Trophoblast cell (in vitro differentiated cells and primary cell): ENCODE measurements at regions not wholly inside any gene's neighbourhood (a gene's known extent, or its start where the extent isn't known, plus 50 kb on each side); places are given as distances from the start of the nearest gene placed in this dataset.

Experiments
- DNase-seq, 2 donors: peaks; one replicate each; pipeline ENCODE4 v3.0.0-alpha.2; 2016
- H2AFZ ChIP-seq: 2 replicates; pipeline ENCODE4 v1.6.1; 2013; ENCODE audit warnings: low read length, moderate library complexity, mild to moderate bottlenecking; ENCODE audit not compliant: insufficient read depth, poor library complexity
- H2AK5ac ChIP-seq: 2 replicates; pipeline ENCODE4 v1.6.1; 2013; ENCODE audit warnings: mild to moderate bottlenecking, low read length
- H2BK120ac ChIP-seq: 2 replicates; pipeline ENCODE4 v1.6.1; 2013; ENCODE audit warnings: low read length, mild to moderate bottlenecking, moderate library complexity; ENCODE audit not compliant: insufficient read depth, poor library complexity
- H2BK12ac ChIP-seq: 2 replicates; pipeline ENCODE4 v1.6.1; 2013; ENCODE audit warnings: mild to moderate bottlenecking, low read length, moderate library complexity
- H2BK5ac ChIP-seq: 2 replicates; pipeline ENCODE4 v1.6.1; 2013; ENCODE audit warnings: low read length, low read depth, moderate library complexity, mild to moderate bottlenecking; ENCODE audit not compliant: poor library complexity
- H3K14ac ChIP-seq: 2 replicates; pipeline ENCODE4 v1.6.1; 2013; ENCODE audit warnings: mild to moderate bottlenecking, low read length
- H3K18ac ChIP-seq: 2 replicates; pipeline ENCODE4 v1.6.1; 2013; ENCODE audit warnings: mild to moderate bottlenecking, low read length
- H3K23ac ChIP-seq: 2 replicates; pipeline ENCODE4 v1.6.1; 2013; ENCODE audit warnings: low read length
- H3K27ac ChIP-seq: 2 replicates; pipeline ENCODE4 v1.5.1; 2013; ENCODE audit warnings: low read depth, mild to moderate bottlenecking, inconsistent platforms, low read length, moderate library complexity
- H3K27me3 ChIP-seq: 2 replicates; pipeline ENCODE4 v1.6.1; 2013; ENCODE audit warnings: inconsistent platforms, mild to moderate bottlenecking, low read length, moderate library complexity; ENCODE audit not compliant: insufficient read depth
- H3K36me3 ChIP-seq, 2 experiments: 1 replicate in 1 of 2; 2 replicates in 1 of 2; pipeline ENCODE4 v1.6.1; 2013; ENCODE audit warnings: low read length in 2 of 2, mild to moderate bottlenecking in 2 of 2, moderate library complexity in 1 of 2; ENCODE audit not compliant: insufficient read depth in 2 of 2, control insufficient read depth in 1 of 2
- H3K4ac ChIP-seq: 2 replicates; pipeline ENCODE4 v1.6.1; 2013; ENCODE audit warnings: low read depth, mild to moderate bottlenecking, low read length, moderate library complexity
- H3K4me1 ChIP-seq, 2 experiments: 1 replicate in 1 of 2; 2 replicates in 1 of 2; pipeline ENCODE4 v1.6.1; 2013; ENCODE audit warnings: low read length in 2 of 2, mild to moderate bottlenecking in 2 of 2, moderate library complexity in 1 of 2; ENCODE audit not compliant: insufficient read depth in 2 of 2, control insufficient read depth in 1 of 2
- H3K4me2 ChIP-seq: 2 replicates; pipeline ENCODE4 v1.6.1; 2013; ENCODE audit warnings: inconsistent platforms, mild to moderate bottlenecking, low read length, moderate library complexity
- H3K4me3 ChIP-seq: 2 replicates; pipeline ENCODE4 v1.5.1; 2013; ENCODE audit warnings: mild to moderate bottlenecking, low read depth, low read length, inconsistent platforms
- H3K79me1 ChIP-seq: one replicate; pipeline ENCODE4 v1.6.1; 2013; ENCODE audit warnings: low read length
- H3K79me2 ChIP-seq: 2 replicates; pipeline ENCODE4 v1.6.1; 2013; ENCODE audit warnings: low read length, mild to moderate bottlenecking; ENCODE audit not compliant: control insufficient read depth, insufficient read depth, poor library complexity
- H3K9ac ChIP-seq: 2 replicates; pipeline ENCODE4 v1.6.1; 2013; ENCODE audit warnings: mild to moderate bottlenecking, low read length
- H3K9me3 ChIP-seq: 2 replicates; pipeline ENCODE4 v1.6.1; 2013; ENCODE audit warnings: low read depth, mild to moderate bottlenecking, control low read depth, inconsistent platforms, low read length; ENCODE audit not compliant: insufficient read depth
- H4K12ac ChIP-seq: 2 replicates; pipeline ENCODE4 v1.6.1; 2013; ENCODE audit warnings: low read depth, mild to moderate bottlenecking, low read length, moderate library complexity
- H4K8ac ChIP-seq: 2 replicates; pipeline ENCODE4 v1.6.1; 2013; ENCODE audit warnings: low read depth, mild to moderate bottlenecking, low read length, moderate library complexity
- H4K91ac ChIP-seq: one replicate; pipeline ENCODE4 v1.6.1; 2013; ENCODE audit warnings: low read depth, mild to moderate bottlenecking, low read length, moderate library complexity
- WGBS: extraction: QIAGEN DNeasy Blood & Tissue Kit; methylation state at CpG from one replicate; pipeline ENCODE4 v1.1.7; 2013; ENCODE audit warnings: missing lambda C conversion rate; ENCODE audit not compliant: insufficient read length, insufficient coverage; ENCODE audit errors: extremely low coverage; 5-methylcytosine and 5-hydroxymethylcytosine counted together

DNA sequence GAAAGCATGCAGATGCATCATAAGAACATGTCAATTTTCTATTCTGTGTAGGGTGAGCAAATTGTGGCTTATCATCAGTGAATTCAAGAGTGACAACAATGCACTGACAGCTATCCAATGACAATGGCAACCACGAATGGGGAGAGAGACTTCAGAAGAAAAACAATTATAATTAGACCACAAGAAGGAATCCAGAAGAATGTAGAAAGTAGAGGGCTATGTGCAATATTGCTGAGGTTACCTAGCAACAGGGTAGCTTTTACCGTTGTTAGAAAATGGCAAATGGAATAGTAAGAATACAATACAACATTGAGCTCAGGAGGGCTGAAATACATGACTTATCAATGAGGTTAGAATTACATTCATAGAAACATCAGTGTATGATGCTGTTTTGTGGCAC lies 71.1 kb upstream of the SESTD1 start:
- H2BK12ac ChIP-seq, result no peak overlapping the region
- H4K12ac ChIP-seq, result no peak overlapping the region

GRCh38 chr2:179332903-179333302 lies 68.3 kb upstream of the SESTD1 start:
- Histone ChIP-seq H3K27me3 (no peaks in the 10 kb centered on the region), H3K9me3 (no peaks in the 10 kb centered on the region), H3K36me3 (no peaks in the 10 kb centered on the region), H3K18ac (no peak overlapping the region), H3K4ac (no peak overlapping the region), H4K12ac (no peak overlapping the region), H3K14ac (no peak overlapping the region), H4K91ac (no peak overlapping the region), H3K4me3 (no peak overlapping the region), H3K79me2 (no peaks in the 10 kb centered on the region), H3K4me1 (no peaks in the 10 kb centered on the region), H3K4me2 (no peak overlapping the region), H3K79me1 (no peaks in the 10 kb centered on the region), H3K23ac (no peak overlapping the region), H2AK5ac (no peak overlapping the region), H2BK5ac (no peak overlapping the region), H2AFZ (no peak overlapping the region), H3K9ac (no peak overlapping the region), H4K8ac (no peak overlapping the region), H2BK120ac (no peak overlapping the region), H3K27ac (no peak overlapping the region), H2BK12ac (no peak overlapping the region)
- no CpG with 5 or more reads among the region's 2 CpGs for WGBS
- DNase-seq, result no peak

More for the DNA sequence above, 71.1 kb upstream of the SESTD1 start:
- H4K91ac ChIP-seq, result no peak overlapping the region
- no peak overlapping the region for H2BK120ac ChIP-seq
- no peak overlapping the region for H3K23ac ChIP-seq
- H3K18ac ChIP-seq, result no peak overlapping the region
- H2BK5ac ChIP-seq, result no peak overlapping the region
- no peaks in the 10 kb centered on the region for H3K27me3 ChIP-seq
- peak; percentile 49 to 86 for DNase-seq
- no peak overlapping the region for H3K9ac ChIP-seq
- no peaks in the 10 kb centered on the region for H3K36me3 ChIP-seq
- no peaks in the 10 kb centered on the region for H3K9me3 ChIP-seq
- H4K8ac ChIP-seq, result no peak overlapping the region
- H3K4ac ChIP-seq, result no peak overlapping the region
- H3K4me1 ChIP-seq, result no peaks in the 10 kb centered on the region
- no CpG with 5 or more reads among the region's 2 CpGs for WGBS
- H2AK5ac ChIP-seq, result no peak overlapping the region
- H3K14ac ChIP-seq, result no peak overlapping the region
- H3K4me2 ChIP-seq, result no peak overlapping the region
- H3K79me1 ChIP-seq, result no peaks in the 10 kb centered on the region
- H3K27ac ChIP-seq, result no peak overlapping the region
- no peak overlapping the region for H3K4me3 ChIP-seq
- H2AFZ ChIP-seq, result no peak overlapping the region
- H3K79me2 ChIP-seq, result no peaks in the 10 kb centered on the region

- DNase-seq, result no peak
- Histone ChIP-seq H2BK5ac (no peak overlapping the region), H2AK5ac (no peak overlapping the region), H2BK120ac (no peak overlapping the region), H3K79me1 (no peaks in the 10 kb centered on the region), H3K23ac (no peak overlapping the region), H3K4me1 (no peaks in the 10 kb centered on the region), H2AFZ (no peak overlapping the region), H3K9ac (no peak overlapping the region), H4K12ac (no peak overlapping the region), H3K79me2 (no peaks in the 10 kb centered on the region), H3K27me3 (no peaks in the 10 kb centered on the region), H3K9me3 (no peaks in the 10 kb centered on the region), H4K8ac (no peak overlapping the region), H3K18ac (no peak overlapping the region), H3K4me2 (no peak overlapping the region), H3K14ac (no peak overlapping the region), H3K36me3 (no peaks in the 10 kb centered on the region), H3K4me3 (no peak overlapping the region), H3K27ac (no peak overlapping the region), H3K4ac (no peak overlapping the region), H4K91ac (no peak overlapping the region), H2BK12ac (no peak overlapping the region)
- WGBS, result no CpG with 5 or more reads among the region's 3 CpGs
These were observed 66.4 kb upstream of the SESTD1 start for GRCh38 chr2:179331061-179331460.

- no peak for DNase-seq
- H3K27me3 ChIP-seq, result no peaks in the 10 kb centered on the region
- H3K23ac ChIP-seq, result no peak overlapping the region
- H2BK12ac ChIP-seq, result no peak overlapping the region
- H3K4me1 ChIP-seq, result no peaks in the 10 kb centered on the region
- H4K12ac ChIP-seq, result no peak overlapping the region
- no peak overlapping the region for H3K4me2 ChIP-seq
- H3K79me1 ChIP-seq, result no peaks in the 10 kb centered on the region
- H3K9me3 ChIP-seq, result no peaks in the 10 kb centered on the region
- no peak overlapping the region for H2AK5ac ChIP-seq
- no peak overlapping the region for H2BK120ac ChIP-seq
- H3K9ac ChIP-seq, result no peak overlapping the region
- no peak overlapping the region for H3K18ac ChIP-seq
- H4K8ac ChIP-seq, result no peak overlapping the region
- no peak overlapping the region for H3K4ac ChIP-seq
- H3K14ac ChIP-seq, result no peak overlapping the region
- no peak overlapping the region for H3K27ac ChIP-seq
- H3K79me2 ChIP-seq, result no peaks in the 10 kb centered on the region
- no peak overlapping the region for H2AFZ ChIP-seq
- H3K36me3 ChIP-seq, result no peaks in the 10 kb centered on the region
- no peak overlapping the region for H4K91ac ChIP-seq
- no peak overlapping the region for H2BK5ac ChIP-seq
- H3K4me3 ChIP-seq, result no peak overlapping the region
- no CpG with 5 or more reads among the region's 5 CpGs for WGBS
These were observed 57.7 kb upstream of the SESTD1 start for GRCh38 chr2:179322289-179322688.
